Neural cell (in vitro differentiated cells): ENCODE measurements at regions not wholly inside any gene's neighbourhood (a gene's known extent, or its start where the extent isn't known, plus 50 kb on each side); places are given as distances from the start of the nearest gene placed in this dataset.

ENCODE experiments used
- H2AFZ ChIP-seq: fragments of 200-600, 300-800 bp; sonication (generic), shearing (Covaris generic); 2 replicates; pipeline ENCODE4 v1.6.0; 2014; ENCODE audit warnings: low read depth, mild to moderate bottlenecking, antibody characterized with exemption, low read length, moderate library complexity
- H3F3A ChIP-seq: fragments of 200-600 bp; shearing (Covaris generic); 2 replicates; pipeline ENCODE4 v1.6.1; 2016; ENCODE audit warnings: mild to moderate bottlenecking, moderate library complexity, mixed read lengths, antibody characterized with exemption, low read length; ENCODE audit not compliant: insufficient read depth, poor library complexity, severe bottlenecking
- H3K27ac ChIP-seq: fragments of 200-600, 300-800 bp; sonication (generic), shearing (Covaris generic); 2 replicates; pipeline ENCODE4 v1.5.1; 2014; ENCODE audit warnings: mild to moderate bottlenecking, low read length, moderate library complexity
- H3K27me3 ChIP-seq: fragments of 300-800, 200-600 bp; sonication (generic), shearing (Covaris generic); 2 replicates; pipeline ENCODE4 v1.6.0; 2014; ENCODE audit warnings: mild to moderate bottlenecking, low read depth, low read length, moderate library complexity; ENCODE audit not compliant: insufficient read depth
- H3K36me3 ChIP-seq: fragments of 300-800, 200-600 bp; sonication (generic), shearing (Covaris generic); 2 replicates; pipeline ENCODE4 v1.5.1; 2014; ENCODE audit warnings: mild to moderate bottlenecking, antibody characterized with exemption, low read length, moderate library complexity; ENCODE audit not compliant: insufficient read depth
- H3K4me2 ChIP-seq: fragments of 300-800, 200-600 bp; sonication (generic), shearing (Covaris generic); 2 replicates; pipeline ENCODE4 v1.6.0; 2014; ENCODE audit warnings: mild to moderate bottlenecking, low read length
- H3K4me3 ChIP-seq: fragments of 300-800, 200-600 bp; sonication (generic), shearing (Covaris generic); 2 replicates; pipeline ENCODE4 v1.5.1; 2014; ENCODE audit warnings: mild to moderate bottlenecking, low read length, moderate library complexity
- H3K79me2 ChIP-seq: fragments of 200-600 bp; shearing (Covaris generic); replicated peaks from 2 replicates; pipeline ENCODE4 v1.6.0; 2014; ENCODE audit warnings: mild to moderate bottlenecking, low read length, moderate library complexity; ENCODE audit not compliant: insufficient read depth
- H3K9ac ChIP-seq: fragments of 300-800, 200-600 bp; sonication (generic), shearing (Covaris generic); 2 replicates; pipeline ENCODE4 v1.6.1; 2016; ENCODE audit warnings: mild to moderate bottlenecking, low read length, mixed read lengths
- H3K9me2 ChIP-seq: fragments of 200-600 bp; shearing (Covaris generic); 2 replicates; pipeline ENCODE4 v1.6.1; 2016; ENCODE audit warnings: mild to moderate bottlenecking, low read length, mixed read lengths; ENCODE audit not compliant: insufficient read depth
- H3K9me3 ChIP-seq: fragments of 200-600, 300-800 bp; sonication (generic), shearing (Covaris generic); 2 replicates; pipeline ENCODE4 v1.6.1; 2016; ENCODE audit warnings: mild to moderate bottlenecking, mixed run types, low read length, moderate library complexity, mixed read lengths
- H4K20me1 ChIP-seq: fragments of 200-600 bp; shearing (Covaris generic); 2 replicates; pipeline ENCODE4 v1.6.1; 2016; ENCODE audit warnings: mild to moderate bottlenecking, mixed run types; ENCODE audit not compliant: insufficient read depth
- EZH2 ChIP-seq: fragments of 200-600, 300-800 bp; shearing (Covaris generic), sonication (generic); IDR thresholded peaks from 2 replicates; pipeline ENCODE4 v1.6.1; 2014; ENCODE audit warnings: antibody characterized with exemption, low read length, borderline replicate concordance, mild to moderate bottlenecking; ENCODE audit not compliant: insufficient read depth, poor library complexity, severe bottlenecking
- MXI1 ChIP-seq: fragments of 450-650 bp; conservative IDR thresholded peaks from 2 replicates; pipeline ENCODE4 v1.6.1; 2014; ENCODE audit warnings: antibody characterized with exemption, mild to moderate bottlenecking; ENCODE audit not compliant: poor library complexity, severe bottlenecking
- RAD21 ChIP-seq: fragments of 450-650 bp; conservative IDR thresholded peaks from 2 replicates; pipeline ENCODE4 v1.6.1; 2014; ENCODE audit warnings: antibody characterized with exemption, mild to moderate bottlenecking, moderate library complexity
- SMC3 ChIP-seq: fragments of 450-650 bp; conservative IDR thresholded peaks from 2 replicates; pipeline ENCODE4 v1.6.1; 2014; ENCODE audit warnings: antibody characterized with exemption, mild to moderate bottlenecking, moderate library complexity; ENCODE audit not compliant: poor library complexity
- TF ChIP-seq, protein P1 (sequence below): IDR thresholded peaks from 2 replicates; pipeline ENCODE4 v1.6.1; 2012; ENCODE audit warnings: borderline replicate concordance
- TF ChIP-seq, protein P2 (sequence below): fragments of 450-650 bp; IDR thresholded peaks from 2 replicates; pipeline ENCODE4 v1.5.1; 2014; ENCODE audit warnings: antibody characterized with exemption, mild to moderate bottlenecking, moderate library complexity; ENCODE audit not compliant: poor library complexity, severe bottlenecking

DNA sequence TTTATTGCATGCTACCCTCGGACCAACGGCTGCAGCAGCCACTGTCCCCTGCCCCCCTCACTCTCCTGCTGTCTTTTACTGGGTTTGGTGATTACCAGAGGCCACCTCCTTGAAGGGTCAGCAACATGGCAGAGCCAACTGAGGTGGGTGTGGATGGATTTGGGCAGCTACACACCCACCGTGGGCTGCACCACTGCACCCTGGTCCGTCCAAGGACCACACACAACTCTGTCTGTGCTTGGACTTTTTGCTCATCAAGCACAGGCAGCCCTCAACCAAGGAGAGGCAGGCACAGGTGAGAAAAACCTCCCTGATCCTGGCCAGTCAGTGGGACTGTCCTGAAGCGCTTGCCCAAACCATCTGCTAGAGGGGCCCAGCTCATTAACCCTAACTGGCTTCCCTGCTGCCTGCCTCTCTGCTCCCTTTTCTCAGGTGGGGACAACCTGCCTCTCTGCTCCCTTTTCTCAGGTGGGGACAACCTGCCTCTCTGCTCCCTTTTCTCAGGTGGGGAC is 239.5 kb upstream of the PITRM1 start (continued):
- TF ChIP-seq MXI1, result no peak
- TF ChIP-seq RAD21, result no peak

DNA sequence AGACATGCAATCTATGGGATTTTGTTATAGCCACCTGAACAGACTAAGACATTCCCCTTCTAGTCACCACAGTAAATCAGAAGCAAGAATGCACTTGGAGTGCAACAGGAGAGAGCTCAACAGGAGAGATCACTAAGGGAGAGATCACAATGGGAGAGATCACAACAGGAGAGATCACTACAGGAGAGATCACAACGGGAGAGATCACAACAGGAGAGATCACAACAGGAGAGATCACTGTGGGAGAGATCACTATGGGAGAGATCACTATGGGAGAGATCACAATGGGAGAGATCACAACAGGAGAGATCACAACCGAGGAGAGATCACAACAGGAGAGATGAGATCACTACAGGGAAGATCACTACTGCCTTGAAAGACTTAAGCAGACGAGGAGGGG is 238.5 kb upstream of the PITRM1 start:
- Histone ChIP-seq H3K4me3 (no peak overlapping the region), H3K27me3 (no peaks in the 10 kb centered on the region), H3K36me3 (no peaks in the 10 kb centered on the region), H2AFZ (no peak overlapping the region), H3K27ac (no peak overlapping the region), H3K9me2 (no peaks in the 10 kb centered on the region), H3K9ac (no peak overlapping the region), H3K4me2 (no peak overlapping the region), H3K79me2 (no peaks in the 10 kb centered on the region), H3F3A (no peaks in the 10 kb centered on the region), H3K9me3 (peaks cover 4% of the 10 kb centered on the region), H4K20me1 (no peaks in the 10 kb centered on the region)
- no peak for TF ChIP-seq EZH2
- TF ChIP-seq, protein P1, sequence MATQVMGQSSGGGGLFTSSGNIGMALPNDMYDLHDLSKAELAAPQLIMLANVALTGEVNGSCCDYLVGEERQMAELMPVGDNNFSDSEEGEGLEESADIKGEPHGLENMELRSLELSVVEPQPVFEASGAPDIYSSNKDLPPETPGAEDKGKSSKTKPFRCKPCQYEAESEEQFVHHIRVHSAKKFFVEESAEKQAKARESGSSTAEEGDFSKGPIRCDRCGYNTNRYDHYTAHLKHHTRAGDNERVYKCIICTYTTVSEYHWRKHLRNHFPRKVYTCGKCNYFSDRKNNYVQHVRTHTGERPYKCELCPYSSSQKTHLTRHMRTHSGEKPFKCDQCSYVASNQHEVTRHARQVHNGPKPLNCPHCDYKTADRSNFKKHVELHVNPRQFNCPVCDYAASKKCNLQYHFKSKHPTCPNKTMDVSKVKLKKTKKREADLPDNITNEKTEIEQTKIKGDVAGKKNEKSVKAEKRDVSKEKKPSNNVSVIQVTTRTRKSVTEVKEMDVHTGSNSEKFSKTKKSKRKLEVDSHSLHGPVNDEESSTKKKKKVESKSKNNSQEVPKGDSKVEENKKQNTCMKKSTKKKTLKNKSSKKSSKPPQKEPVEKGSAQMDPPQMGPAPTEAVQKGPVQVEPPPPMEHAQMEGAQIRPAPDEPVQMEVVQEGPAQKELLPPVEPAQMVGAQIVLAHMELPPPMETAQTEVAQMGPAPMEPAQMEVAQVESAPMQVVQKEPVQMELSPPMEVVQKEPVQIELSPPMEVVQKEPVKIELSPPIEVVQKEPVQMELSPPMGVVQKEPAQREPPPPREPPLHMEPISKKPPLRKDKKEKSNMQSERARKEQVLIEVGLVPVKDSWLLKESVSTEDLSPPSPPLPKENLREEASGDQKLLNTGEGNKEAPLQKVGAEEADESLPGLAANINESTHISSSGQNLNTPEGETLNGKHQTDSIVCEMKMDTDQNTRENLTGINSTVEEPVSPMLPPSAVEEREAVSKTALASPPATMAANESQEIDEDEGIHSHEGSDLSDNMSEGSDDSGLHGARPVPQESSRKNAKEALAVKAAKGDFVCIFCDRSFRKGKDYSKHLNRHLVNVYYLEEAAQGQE, result no peak

DNA sequence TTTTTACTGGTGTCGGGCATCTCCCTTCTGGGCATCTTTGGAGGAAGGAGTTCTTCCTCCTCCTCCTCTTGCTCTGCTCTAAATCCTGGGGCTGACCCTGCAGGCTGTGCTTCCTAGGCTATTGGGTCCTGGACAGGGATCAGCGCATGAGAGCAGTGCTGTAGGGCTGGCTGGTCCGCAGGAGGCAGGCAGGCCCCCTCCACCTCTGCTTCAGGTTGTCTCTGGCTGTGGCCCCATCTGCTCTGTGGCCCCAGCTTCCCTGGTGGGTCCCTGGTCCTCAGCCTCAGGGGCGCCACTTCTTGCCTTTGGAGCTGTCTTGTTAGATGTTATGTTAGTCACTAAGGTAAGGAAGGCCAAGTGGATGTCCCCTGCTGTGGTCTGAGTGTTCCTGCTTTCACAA is 237.3 kb upstream of the PITRM1 start:
- no peak overlapping the region for H3K27ac ChIP-seq
- no peaks in the 10 kb centered on the region for H3K27me3 ChIP-seq
- H3K9me2 ChIP-seq, result no peaks in the 10 kb centered on the region
- no peak overlapping the region for H3K9ac ChIP-seq
- H3K4me3 ChIP-seq, result no peak overlapping the region
- no peaks in the 10 kb centered on the region for H3K36me3 ChIP-seq
- H3F3A ChIP-seq, result no peaks in the 10 kb centered on the region
- H3K79me2 ChIP-seq, result no peaks in the 10 kb centered on the region
- peaks cover 4% of the 10 kb centered on the region for H3K9me3 ChIP-seq
- no peak overlapping the region for H2AFZ ChIP-seq
- H4K20me1 ChIP-seq, result no peaks in the 10 kb centered on the region
- no peak overlapping the region for H3K4me2 ChIP-seq
- TF ChIP-seq, protein P2, sequence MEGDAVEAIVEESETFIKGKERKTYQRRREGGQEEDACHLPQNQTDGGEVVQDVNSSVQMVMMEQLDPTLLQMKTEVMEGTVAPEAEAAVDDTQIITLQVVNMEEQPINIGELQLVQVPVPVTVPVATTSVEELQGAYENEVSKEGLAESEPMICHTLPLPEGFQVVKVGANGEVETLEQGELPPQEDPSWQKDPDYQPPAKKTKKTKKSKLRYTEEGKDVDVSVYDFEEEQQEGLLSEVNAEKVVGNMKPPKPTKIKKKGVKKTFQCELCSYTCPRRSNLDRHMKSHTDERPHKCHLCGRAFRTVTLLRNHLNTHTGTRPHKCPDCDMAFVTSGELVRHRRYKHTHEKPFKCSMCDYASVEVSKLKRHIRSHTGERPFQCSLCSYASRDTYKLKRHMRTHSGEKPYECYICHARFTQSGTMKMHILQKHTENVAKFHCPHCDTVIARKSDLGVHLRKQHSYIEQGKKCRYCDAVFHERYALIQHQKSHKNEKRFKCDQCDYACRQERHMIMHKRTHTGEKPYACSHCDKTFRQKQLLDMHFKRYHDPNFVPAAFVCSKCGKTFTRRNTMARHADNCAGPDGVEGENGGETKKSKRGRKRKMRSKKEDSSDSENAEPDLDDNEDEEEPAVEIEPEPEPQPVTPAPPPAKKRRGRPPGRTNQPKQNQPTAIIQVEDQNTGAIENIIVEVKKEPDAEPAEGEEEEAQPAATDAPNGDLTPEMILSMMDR, result no peak
- TF ChIP-seq SMC3, result no peak
